ENCODE measurements at regions not wholly inside any gene's neighbourhood (a gene's known extent, or its start where the extent isn't known, plus 50 kb on each side); places are given as distances from the start of the nearest gene placed in this dataset.

- ChIA-PET CTCF (no interaction called here), POLR2A (no interaction called here)
- TF ChIP-seq SP1 (IDR thresholded peaks at IDR 0.05) = no peak
- no peak for TF ChIP-seq SUZ12 (IDR thresholded peaks at IDR 0.05)
- TF ChIP-seq ELF4 (IDR thresholded peaks at IDR 0.05) = no peak
- TF ChIP-seq PKNOX1 (IDR thresholded peaks at IDR 0.05) = no peak
- TF ChIP-seq TARDBP (IDR thresholded peaks at IDR 0.05) = no peak
- TF ChIP-seq LEF1 (IDR thresholded peaks at IDR 0.05; ENCODE audit: borderline replicate concordance) = no peak
- no peak for TF ChIP-seq BHLHE40 (IDR thresholded peaks at IDR 0.05; ENCODE audit: borderline replicate concordance)
- no peak for TF ChIP-seq L3MBTL2 (conservative IDR thresholded peaks at IDR 0.05)
- DNase-seq (ENCODE audit: extremely low spot score) = no peak
These were observed 156.2 kb upstream of the SLC7A11 start for GRCh38 chr4:138398322-138398721.

GRCh38 chr4:138393886-138394610 lies 151.9 kb upstream of the SLC7A11 start:
- no peak for TF ChIP-seq NFRKB (IDR thresholded peaks at IDR 0.05)
- TF ChIP-seq PKNOX1 (IDR thresholded peaks at IDR 0.05) = no peak
- no peak for TF ChIP-seq FOXA1 (IDR thresholded peaks at IDR 0.05)
- TF ChIP-seq SUZ12 (IDR thresholded peaks at IDR 0.05) = no peak
- TF ChIP-seq ELF4 (IDR thresholded peaks at IDR 0.05) = no peak
- TF ChIP-seq TARDBP (IDR thresholded peaks at IDR 0.05) = no peak
- TF ChIP-seq L3MBTL2 (conservative IDR thresholded peaks at IDR 0.05) = no peak
- TF ChIP-seq SP1 (IDR thresholded peaks at IDR 0.05) = no peak
- TF ChIP-seq ZNF384 (IDR thresholded peaks at IDR 0.05) = no peak
- TF ChIP-seq FOXK2 (IDR thresholded peaks at IDR 0.05) = no peak
- POLR2A ChIA-PET = no interaction called here
- CTCF ChIA-PET = no interaction called here
- no peak for DNase-seq (ENCODE audit: extremely low spot score)

- TF ChIP-seq HDGF (IDR thresholded peaks at IDR 0.05; ENCODE audit: borderline replicate concordance) (no peak), FOXM1 (IDR thresholded peaks at IDR 0.05; ENCODE audit: borderline replicate concordance) (no peak), FOXK2 (IDR thresholded peaks at IDR 0.05) (no peak), BHLHE40 (IDR thresholded peaks at IDR 0.05; ENCODE audit: borderline replicate concordance) (no peak), TARDBP (IDR thresholded peaks at IDR 0.05) (no peak), SUZ12 (IDR thresholded peaks at IDR 0.05) (no peak), L3MBTL2 (conservative IDR thresholded peaks at IDR 0.05) (no peak), CTBP1 (IDR thresholded peaks at IDR 0.05; ENCODE audit: borderline replicate concordance) (no peak), FOXA1 (IDR thresholded peaks at IDR 0.05) (no peak), SP1 (IDR thresholded peaks at IDR 0.05) (no peak), PKNOX1 (IDR thresholded peaks at IDR 0.05) (no peak), NFRKB (IDR thresholded peaks at IDR 0.05) (no peak), ELF4 (IDR thresholded peaks at IDR 0.05) (no peak), ZNF384 (IDR thresholded peaks at IDR 0.05) (no peak)
- ChIA-PET POLR2A (no interaction called here), CTCF (interaction anchor here (0.7 kb wide), 1 partner anchor 1827 kb away, joined by 4 read pairs; no protein-coding TSS in a partner anchor)
- DNase-seq (ENCODE audit: extremely low spot score) = no peak
These were observed 150.7 kb upstream of the SLC7A11 start for GRCh38 chr4:138392751-138393308.

- no peak for DNase-seq (ENCODE audit: extremely low spot score)
- POLR2A ChIA-PET = no interaction called here
- CTCF ChIA-PET = no interaction called here
- no peak for TF ChIP-seq LEF1 (IDR thresholded peaks at IDR 0.05; ENCODE audit: borderline replicate concordance)
- no peak for TF ChIP-seq NFRKB (IDR thresholded peaks at IDR 0.05)
- no peak for TF ChIP-seq ELF4 (IDR thresholded peaks at IDR 0.05)
- TF ChIP-seq SP1 (IDR thresholded peaks at IDR 0.05) = no peak
- no peak for TF ChIP-seq PKNOX1 (IDR thresholded peaks at IDR 0.05)
- no peak for TF ChIP-seq HDGF (IDR thresholded peaks at IDR 0.05; ENCODE audit: borderline replicate concordance)
- TF ChIP-seq L3MBTL2 (conservative IDR thresholded peaks at IDR 0.05) = no peak
- TF ChIP-seq ZNF384 (IDR thresholded peaks at IDR 0.05) = no peak
- TF ChIP-seq FOXA1 (IDR thresholded peaks at IDR 0.05) = no peak
- TF ChIP-seq BHLHE40 (IDR thresholded peaks at IDR 0.05; ENCODE audit: borderline replicate concordance) = no peak
- TF ChIP-seq FOXK2 (IDR thresholded peaks at IDR 0.05) = no peak
- no peak for TF ChIP-seq FOXM1 (IDR thresholded peaks at IDR 0.05; ENCODE audit: borderline replicate concordance)
- TF ChIP-seq CTBP1 (IDR thresholded peaks at IDR 0.05; ENCODE audit: borderline replicate concordance) = no peak
- no peak for TF ChIP-seq SUZ12 (IDR thresholded peaks at IDR 0.05)
- TF ChIP-seq ARNT (IDR thresholded peaks at IDR 0.05) = no peak
- TF ChIP-seq TARDBP (IDR thresholded peaks at IDR 0.05) = no peak
These were observed 148.0 kb upstream of the SLC7A11 start for GRCh38 chr4:138389976-138390685.

- POLR2A ChIA-PET = no interaction called here
- no peak for TF ChIP-seq ELF4 (IDR thresholded peaks at IDR 0.05)
- TF ChIP-seq NFRKB (IDR thresholded peaks at IDR 0.05) = no peak
- TF ChIP-seq LEF1 (IDR thresholded peaks at IDR 0.05; ENCODE audit: borderline replicate concordance) = no peak
- TF ChIP-seq FOXM1 (IDR thresholded peaks at IDR 0.05; ENCODE audit: borderline replicate concordance) = no peak
- no peak for TF ChIP-seq CTBP1 (IDR thresholded peaks at IDR 0.05; ENCODE audit: borderline replicate concordance)
- TF ChIP-seq TARDBP (IDR thresholded peaks at IDR 0.05) = no peak
- TF ChIP-seq SUZ12 (IDR thresholded peaks at IDR 0.05) = no peak
- no peak for TF ChIP-seq L3MBTL2 (conservative IDR thresholded peaks at IDR 0.05)
- no peak for TF ChIP-seq BHLHE40 (IDR thresholded peaks at IDR 0.05; ENCODE audit: borderline replicate concordance)
- no peak for TF ChIP-seq ZNF384 (IDR thresholded peaks at IDR 0.05)
- TF ChIP-seq ARNT (IDR thresholded peaks at IDR 0.05) = no peak
- TF ChIP-seq FOXK2 (IDR thresholded peaks at IDR 0.05) = no peak
- CTCF ChIA-PET = no interaction called here
- no peak for DNase-seq (ENCODE audit: extremely low spot score)
These were observed 132.8 kb upstream of the SLC7A11 start for GRCh38 chr4:138374947-138375346.

All from HEK293T (cell line).